K562 (cell line): ENCODE measurements at regions not wholly inside any gene's neighbourhood (a gene's known extent, or its start where the extent isn't known, plus 50 kb on each side); places are given as distances from the start of the nearest gene placed in this dataset.

Source experiments
- ERF ChIP-seq: fragments of 450-650 bp; formaldehyde crosslinking; IDR thresholded peaks from 2 replicates; pipeline ENCODE4 v1.4.0; 2020; ENCODE audit warnings: mild to moderate bottlenecking, mixed read lengths
- TAF1 ChIP-seq: IDR thresholded peaks from 2 replicates; pipeline ENCODE4 v1.6.1; 2011; ENCODE audit warnings: mild to moderate bottlenecking, low read length, moderate library complexity; ENCODE audit not compliant: insufficient read depth, control insufficient read depth, severe bottlenecking; ENCODE audit errors: extremely low read depth
- TF ChIP-seq, protein P1 (sequence below): fragments of 250-450 bp; sonication (Bioruptor Pico); IDR thresholded peaks from 2 replicates; pipeline ENCODE4 v1.8.0; 2022; ENCODE audit warnings: inconsistent platforms

DNA sequence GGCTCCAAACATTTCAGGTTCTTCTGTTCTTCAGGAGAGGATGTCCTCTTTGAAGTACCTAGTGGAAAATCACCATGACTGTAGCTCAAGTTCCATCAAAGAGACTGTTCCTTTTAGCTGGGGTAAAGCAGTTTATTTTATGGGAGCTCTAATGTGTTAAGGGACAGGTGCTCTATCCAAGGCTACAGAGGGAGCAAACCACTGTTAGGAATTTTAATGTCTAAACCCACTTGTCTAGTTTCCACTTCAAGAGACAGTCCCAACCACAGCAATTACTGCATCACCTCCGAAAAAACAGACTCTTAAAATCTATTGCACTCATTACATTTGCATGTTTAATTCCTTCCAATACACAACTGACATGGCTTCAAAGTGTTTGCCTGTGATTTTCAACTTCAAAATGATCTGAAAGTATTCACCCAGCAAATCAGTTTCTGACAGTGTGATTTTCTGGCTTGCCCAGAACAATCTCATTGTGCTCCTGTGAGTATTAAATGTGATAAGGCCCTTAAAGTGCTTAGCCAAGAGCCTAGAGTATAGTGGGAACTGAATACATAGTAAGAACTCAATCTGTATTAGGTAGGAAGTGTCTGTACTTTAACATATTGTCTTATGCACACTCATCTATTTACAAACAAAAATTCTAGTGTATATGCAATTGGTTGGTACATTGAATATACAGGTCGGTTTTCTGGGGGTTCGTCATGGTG, 266.5 kb upstream of the CCDC54 start:
- TF ChIP-seq, protein P1, sequence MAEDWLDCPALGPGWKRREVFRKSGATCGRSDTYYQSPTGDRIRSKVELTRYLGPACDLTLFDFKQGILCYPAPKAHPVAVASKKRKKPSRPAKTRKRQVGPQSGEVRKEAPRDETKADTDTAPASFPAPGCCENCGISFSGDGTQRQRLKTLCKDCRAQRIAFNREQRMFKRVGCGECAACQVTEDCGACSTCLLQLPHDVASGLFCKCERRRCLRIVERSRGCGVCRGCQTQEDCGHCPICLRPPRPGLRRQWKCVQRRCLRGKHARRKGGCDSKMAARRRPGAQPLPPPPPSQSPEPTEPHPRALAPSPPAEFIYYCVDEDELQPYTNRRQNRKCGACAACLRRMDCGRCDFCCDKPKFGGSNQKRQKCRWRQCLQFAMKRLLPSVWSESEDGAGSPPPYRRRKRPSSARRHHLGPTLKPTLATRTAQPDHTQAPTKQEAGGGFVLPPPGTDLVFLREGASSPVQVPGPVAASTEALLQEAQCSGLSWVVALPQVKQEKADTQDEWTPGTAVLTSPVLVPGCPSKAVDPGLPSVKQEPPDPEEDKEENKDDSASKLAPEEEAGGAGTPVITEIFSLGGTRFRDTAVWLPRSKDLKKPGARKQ (CRISPR knock-in tag), result no peak
- no peak for TF ChIP-seq ERF (CRISPR knock-in tag)
- TF ChIP-seq TAF1, result no peak
